Muscle of arm (tissue), 1 donor: ENCODE measurements at regions not wholly inside any gene's neighbourhood (a gene's known extent, or its start where the extent isn't known, plus 50 kb on each side); places are given as distances from the start of the nearest gene placed in this dataset.

Experiments
- DNase-seq: peaks from one replicate; pipeline ENCODE4 v3.0.0-alpha.2; 2013

- no peak for DNase-seq
Observed at GRCh38 chr11:29959488-29959887, 57.3 kb downstream of the KCNA4 start.

GRCh38 chr11:29957431-29957830, 59.4 kb downstream of the KCNA4 start:
- no peak for DNase-seq

GRCh38 chr11:29956076-29956556, 60.7 kb downstream of the KCNA4 start:
- DNase-seq, result no peak

- DNase-seq, result no peak
Observed at GRCh38 chr11:29943347-29943746, 73.5 kb downstream of the KCNA4 start.

- no peak for DNase-seq
Observed at GRCh38 chr11:29937526-29937925, 79.3 kb downstream of the KCNA4 start.

GRCh38 chr11:29934115-29934638, 82.7 kb downstream of the KCNA4 start:
- DNase-seq, result no peak

- DNase-seq, result no peak
Observed at GRCh38 chr11:29916040-29916439, 100.8 kb downstream of the KCNA4 start.

GRCh38 chr11:29914203-29914930, 102.5 kb downstream of the KCNA4 start:
- DNase-seq, result no peak

- no peak for DNase-seq
Observed at GRCh38 chr11:29913352-29913751, 103.5 kb downstream of the KCNA4 start.

GRCh38 chr11:29900382-29900781, 116.4 kb downstream of the KCNA4 start:
- no peak for DNase-seq

GRCh38 chr11:29879560-29879959, 137.3 kb downstream of the KCNA4 start:
- DNase-seq, result no peak

- DNase-seq, result no peak
Observed at GRCh38 chr11:29876192-29876591, 140.6 kb downstream of the KCNA4 start.

GRCh38 chr11:29847219-29847618, 169.6 kb downstream of the KCNA4 start:
- no peak for DNase-seq

- no peak for DNase-seq
Observed at GRCh38 chr11:29844701-29845379, 172.0 kb downstream of the KCNA4 start.

- no peak for DNase-seq
Observed at GRCh38 chr11:29844031-29844430, 172.8 kb downstream of the KCNA4 start.

GRCh38 chr11:29842061-29842460, 174.8 kb downstream of the KCNA4 start:
- no peak for DNase-seq

GRCh38 chr11:29826878-29827277, 190.0 kb downstream of the KCNA4 start:
- no peak for DNase-seq

- DNase-seq, result no peak
Observed at GRCh38 chr11:29816359-29816758, 200.5 kb downstream of the KCNA4 start.

- DNase-seq, result no peak
Observed at GRCh38 chr11:29809121-29809520, 207.7 kb downstream of the KCNA4 start.

- no peak for DNase-seq
Observed at GRCh38 chr11:29802522-29802921, 214.3 kb downstream of the KCNA4 start.

- DNase-seq, result peak; percentile 1
Observed at GRCh38 chr11:29801561-29801960, 215.3 kb downstream of the KCNA4 start.

- no peak for DNase-seq
Observed at GRCh38 chr11:29786092-29786491, 230.7 kb downstream of the KCNA4 start.

- DNase-seq, result no peak
Observed at GRCh38 chr11:29783506-29783905, 233.3 kb downstream of the KCNA4 start.
